Skeletal muscle satellite cell (primary cell): ENCODE measurements at regions not wholly inside any gene's neighbourhood (a gene's known extent, or its start where the extent isn't known, plus 50 kb on each side); places are given as distances from the start of the nearest gene placed in this dataset.

Experiments
- H3K27me3 ChIP-seq: 2 replicates; pipeline ENCODE4 v1.7.0; 2013; ENCODE audit warnings: low read length; ENCODE audit not compliant: control insufficient read depth, insufficient read depth
- H3K36me3 ChIP-seq: 2 replicates; pipeline ENCODE4 v1.7.0; 2013; ENCODE audit warnings: mild to moderate bottlenecking, control low read depth, low read length; ENCODE audit not compliant: insufficient read depth
- H3K4me1 ChIP-seq: 2 replicates; pipeline ENCODE4 v1.7.0; 2013; ENCODE audit warnings: low read length; ENCODE audit not compliant: control insufficient read depth, insufficient read depth
- H3K4me2 ChIP-seq: 2 replicates; pipeline ENCODE4 v1.7.0; 2013; ENCODE audit warnings: mild to moderate bottlenecking, low read length
- H3K4me3 ChIP-seq: 2 replicates; pipeline ENCODE4 v1.7.0; 2013; ENCODE audit warnings: low read length
- H3K9ac ChIP-seq: 2 replicates; pipeline ENCODE4 v1.7.0; 2013; ENCODE audit warnings: mild to moderate bottlenecking, low read depth, low read length, moderate library complexity
- H3K9me3 ChIP-seq: replicated peaks from 2 replicates; pipeline ENCODE4 v1.7.0; 2013; ENCODE audit warnings: mild to moderate bottlenecking, control low read depth, low read length

GRCh38 chr7:156207306-156207705, 395.0 kb upstream of the SHH start:
- H3K27me3 ChIP-seq = no peaks in the 10 kb centered on the region
- peaks cover 10% of the 10 kb centered on the region for H3K9me3 ChIP-seq
- no peak overlapping the region for H3K9ac ChIP-seq
- no peak overlapping the region for H3K4me2 ChIP-seq
- H3K4me3 ChIP-seq = no peak overlapping the region
- no peaks in the 10 kb centered on the region for H3K36me3 ChIP-seq
- no peaks in the 10 kb centered on the region for H3K4me1 ChIP-seq

GRCh38 chr7:156206174-156206573, 393.9 kb upstream of the SHH start:
- H3K27me3 ChIP-seq = no peaks in the 10 kb centered on the region
- H3K9ac ChIP-seq = no peak overlapping the region
- H3K4me2 ChIP-seq = no peak overlapping the region
- H3K9me3 ChIP-seq = peaks cover 10% of the 10 kb centered on the region
- no peaks in the 10 kb centered on the region for H3K4me1 ChIP-seq
- no peaks in the 10 kb centered on the region for H3K36me3 ChIP-seq
- H3K4me3 ChIP-seq = no peak overlapping the region

- Histone ChIP-seq H3K4me2 (no peak overlapping the region), H3K4me3 (no peak overlapping the region), H3K9ac (no peak overlapping the region), H3K9me3 (peaks cover 5% of the 10 kb centered on the region), H3K36me3 (no peaks in the 10 kb centered on the region), H3K4me1 (no peaks in the 10 kb centered on the region), H3K27me3 (no peaks in the 10 kb centered on the region)
These were observed 392.6 kb upstream of the SHH start for GRCh38 chr7:156204820-156205219.

- Histone ChIP-seq H3K9ac (no peak overlapping the region), H3K4me2 (no peak overlapping the region), H3K4me3 (no peak overlapping the region), H3K4me1 (no peaks in the 10 kb centered on the region), H3K9me3 (peaks cover 4% of the 10 kb centered on the region), H3K36me3 (no peaks in the 10 kb centered on the region), H3K27me3 (no peaks in the 10 kb centered on the region)
These were observed 391.7 kb upstream of the SHH start for GRCh38 chr7:156203923-156204322.

GRCh38 chr7:156198277-156198676, 386.0 kb upstream of the SHH start:
- H3K4me1 ChIP-seq = no peaks in the 10 kb centered on the region
- no peak overlapping the region for H3K4me2 ChIP-seq
- no peak overlapping the region for H3K4me3 ChIP-seq
- H3K36me3 ChIP-seq = no peaks in the 10 kb centered on the region
- H3K27me3 ChIP-seq = no peaks in the 10 kb centered on the region
- H3K9me3 ChIP-seq = peaks cover 7% of the 10 kb centered on the region
- no peak overlapping the region for H3K9ac ChIP-seq

- H3K36me3 ChIP-seq = no peaks in the 10 kb centered on the region
- H3K4me3 ChIP-seq = no peak overlapping the region
- no peak overlapping the region for H3K9ac ChIP-seq
- H3K9me3 ChIP-seq = peaks cover 7% of the 10 kb centered on the region
- H3K27me3 ChIP-seq = no peaks in the 10 kb centered on the region
- H3K4me2 ChIP-seq = no peak overlapping the region
- H3K4me1 ChIP-seq = no peaks in the 10 kb centered on the region
These were observed 384.4 kb upstream of the SHH start for GRCh38 chr7:156196649-156197048.

- Histone ChIP-seq H3K9ac (no peak overlapping the region), H3K9me3 (peaks cover 12% of the 10 kb centered on the region), H3K27me3 (no peaks in the 10 kb centered on the region), H3K4me2 (no peak overlapping the region), H3K4me1 (no peaks in the 10 kb centered on the region), H3K36me3 (no peaks in the 10 kb centered on the region), H3K4me3 (no peak overlapping the region)
These were observed 383.0 kb upstream of the SHH start for GRCh38 chr7:156195276-156195675.

GRCh38 chr7:156194813-156195212, 382.6 kb upstream of the SHH start:
- H3K9ac ChIP-seq = no peak overlapping the region
- no peaks in the 10 kb centered on the region for H3K27me3 ChIP-seq
- H3K4me3 ChIP-seq = no peak overlapping the region
- H3K4me1 ChIP-seq = no peaks in the 10 kb centered on the region
- peaks cover 12% of the 10 kb centered on the region for H3K9me3 ChIP-seq
- no peak overlapping the region for H3K4me2 ChIP-seq
- no peaks in the 10 kb centered on the region for H3K36me3 ChIP-seq

GRCh38 chr7:156192921-156193320, 380.7 kb upstream of the SHH start:
- peaks cover 9% of the 10 kb centered on the region for H3K9me3 ChIP-seq
- no peaks in the 10 kb centered on the region for H3K36me3 ChIP-seq
- H3K9ac ChIP-seq = no peak overlapping the region
- H3K4me2 ChIP-seq = no peak overlapping the region
- H3K4me3 ChIP-seq = no peak overlapping the region
- no peaks in the 10 kb centered on the region for H3K4me1 ChIP-seq
- no peaks in the 10 kb centered on the region for H3K27me3 ChIP-seq

GRCh38 chr7:156191090-156191489, 378.8 kb upstream of the SHH start:
- peaks cover 7% of the 10 kb centered on the region for H3K9me3 ChIP-seq
- H3K27me3 ChIP-seq = no peaks in the 10 kb centered on the region
- H3K4me1 ChIP-seq = no peaks in the 10 kb centered on the region
- no peaks in the 10 kb centered on the region for H3K36me3 ChIP-seq
- H3K9ac ChIP-seq = no peak overlapping the region
- H3K4me3 ChIP-seq = no peak overlapping the region
- H3K4me2 ChIP-seq = no peak overlapping the region

GRCh38 chr7:156185076-156185475, 372.8 kb upstream of the SHH start:
- H3K4me3 ChIP-seq = no peak overlapping the region
- peaks cover 3% of the 10 kb centered on the region for H3K9me3 ChIP-seq
- no peak overlapping the region for H3K9ac ChIP-seq
- no peaks in the 10 kb centered on the region for H3K4me1 ChIP-seq
- no peak overlapping the region for H3K4me2 ChIP-seq
- no peaks in the 10 kb centered on the region for H3K27me3 ChIP-seq
- H3K36me3 ChIP-seq = no peaks in the 10 kb centered on the region

- Histone ChIP-seq H3K9ac (no peak overlapping the region), H3K27me3 (no peaks in the 10 kb centered on the region), H3K9me3 (peaks cover 7% of the 10 kb centered on the region), H3K4me3 (no peak overlapping the region), H3K4me2 (no peak overlapping the region), H3K4me1 (no peaks in the 10 kb centered on the region), H3K36me3 (no peaks in the 10 kb centered on the region)
These were observed 371.9 kb upstream of the SHH start for GRCh38 chr7:156184164-156184563.
